A549 (cell line): ENCODE measurements at regions not wholly inside any gene's neighbourhood (a gene's known extent, or its start where the extent isn't known, plus 50 kb on each side); places are given as distances from the start of the nearest gene placed in this dataset.
"Not testable (repeated sequence)": the region's sequence is repeated elsewhere in the genome, so short reads cannot be mapped to it uniquely, and the experiment has no call there.

Experiments
- ATAC-seq, 2 experiments: fragments of 200-7000 bp in 1 of 2; fragments of >200 bp in 1 of 2; cut with Nextera tagmentation in 1 of 2; cut with Tn5 transposase in 1 of 2; 3 replicates each; pipeline versions ENCODE4 v1.8.0 to v1.9.1; 2018 to 2020; ENCODE audit warnings: mild to moderate bottlenecking in 1 of 2, moderate library complexity in 1 of 2
- CTCF ChIA-PET: fragments of 300-600 bp; sonication (Branson Sonifier 250); formaldehyde crosslinking; extraction: SDS; loops from one replicate; lab custom pipeline; 2021; ENCODE audit warnings: antibody characterized with exemption, inconsistent platforms; lab: Yijun Ruan, JAX
- POLR2A ChIA-PET: fragments of 350-600 bp; formaldehyde crosslinking; extraction: SDS; loops from one replicate; lab custom pipeline; 2021; ENCODE audit warnings: antibody characterized with exemption, inconsistent platforms; lab: Yijun Ruan, JAX
- DNase-seq, 2 experiments: peaks; one replicate each; pipeline versions ENCODE4 v3.0.0 to v3.0.0-alpha.2; 2011 to 2016; ENCODE audit warnings: low read depth in 1 of 2, low spot score in 1 of 2
- FAIRE-seq: peaks from 2 replicates; lab custom pipeline; 2011; peaks lifted over from hg19 to GRCh38; lab: Jason Lieb, UNC
- H3K27ac ChIP-seq, 2 experiments: fragments of >200 bp; sonication (Bioruptor Twin); formaldehyde crosslinking; 3 replicates each; pipeline ENCODE4 v1.5.1; 2016 to 2017
- H3K4me1 ChIP-seq: fragments of >200 bp; sonication (Bioruptor Twin); formaldehyde crosslinking; 3 replicates; pipeline ENCODE4 v1.6.1; 2016
- H3K4me2 ChIP-seq: fragments of >200 bp; sonication (Bioruptor Twin); formaldehyde crosslinking; 3 replicates; pipeline ENCODE4 v1.6.1; 2016
- H3K4me3 ChIP-seq: fragments of >200 bp; sonication (Bioruptor Twin); formaldehyde crosslinking; 3 replicates; pipeline ENCODE4 v1.5.1; 2016
- H3K9me3 ChIP-seq: fragments of >200 bp; sonication (Bioruptor Twin); formaldehyde crosslinking; 3 replicates; pipeline ENCODE4 v1.6.1; 2016
- EHF ChIP-seq: fragments of 250-450 bp; sonication (Bioruptor Pico); IDR thresholded peaks from 2 replicates; pipeline ENCODE4 v1.5.0; 2020; ENCODE audit warnings: mild to moderate bottlenecking
- HEYL ChIP-seq: fragments of 250-450 bp; sonication (Bioruptor Pico); IDR thresholded peaks from 2 replicates; pipeline ENCODE4 v1.8.0; 2021; ENCODE audit warnings: mild to moderate bottlenecking, moderate library complexity
- HOXB13 ChIP-seq: fragments of 250-450 bp; sonication (Bioruptor Pico); IDR thresholded peaks from 2 replicates; pipeline ENCODE4 v1.5.0; 2020; ENCODE audit warnings: low read depth, mild to moderate bottlenecking, moderate library complexity
- HOXB5 ChIP-seq: fragments of 250-450 bp; sonication (Bioruptor Pico); IDR thresholded peaks from 2 replicates; pipeline ENCODE4 v1.5.0; 2020; ENCODE audit warnings: mild to moderate bottlenecking, moderate library complexity
- JUNB ChIP-seq: fragments of >200 bp; sonication (Bioruptor Twin); formaldehyde crosslinking; IDR thresholded peaks from 2 replicates; pipeline ENCODE4 v1.6.1; 2016
- KDM1A ChIP-seq: fragments of 200-600 bp; sonication (generic); IDR thresholded peaks from 2 replicates; pipeline ENCODE4 v1.6.1; 2016; ENCODE audit warnings: low read depth, mild to moderate bottlenecking
- MAFK ChIP-seq: fragments of 450-650 bp; IDR thresholded peaks from 2 replicates; pipeline ENCODE4 v1.6.1; 2014; ENCODE audit not compliant: partially characterized antibody
- NPAS2 ChIP-seq: fragments of 250-450 bp; sonication (Bioruptor Pico); IDR thresholded peaks from 2 replicates; pipeline ENCODE4 v1.8.0; 2022; ENCODE audit warnings: mild to moderate bottlenecking, moderate library complexity, borderline replicate concordance
- RARB ChIP-seq: fragments of 250-450 bp; sonication (Bioruptor Pico); IDR thresholded peaks from 2 replicates; pipeline ENCODE4 v1.8.0; 2021; ENCODE audit warnings: mild to moderate bottlenecking, moderate library complexity
- RCOR1 ChIP-seq: fragments of 150-350 bp; IDR thresholded peaks from 2 replicates; pipeline ENCODE4 v1.6.1; 2014; ENCODE audit warnings: antibody characterized with exemption, low read length, low read depth
- ZNF302 ChIP-seq: fragments of 250-450 bp; sonication (Bioruptor Pico); IDR thresholded peaks from 2 replicates; pipeline ENCODE4 v1.9.0; 2021; ENCODE audit warnings: inconsistent platforms, mild to moderate bottlenecking, moderate library complexity
- WGBS: methylation state at CpG from one replicate; pipeline ENCODE4 v1.1.6; 2017; ENCODE audit errors: missing lambda C conversion rate; 5-methylcytosine and 5-hydroxymethylcytosine counted together
- TF ChIP-seq, protein P1 (sequence below): fragments of 250-450 bp; sonication (Bioruptor Pico); IDR thresholded peaks from 2 replicates; pipeline ENCODE4 v1.5.0; 2020; ENCODE audit warnings: low read depth, mild to moderate bottlenecking, moderate library complexity
- TF ChIP-seq, protein P2 (sequence below): fragments of >200 bp; sonication (Bioruptor Twin); formaldehyde crosslinking; IDR thresholded peaks from 2 replicates; pipeline ENCODE4 v1.6.1; 2016
- TF ChIP-seq, protein P3 (sequence below): fragments of >200 bp; sonication (Bioruptor Twin); formaldehyde crosslinking; IDR thresholded peaks from 3 replicates; pipeline ENCODE4 v1.5.1; 2016
- TF ChIP-seq, protein P4 (sequence below): fragments of 200-600 bp; sonication (generic); IDR thresholded peaks from 2 replicates; pipeline ENCODE4 v1.6.1; 2016; ENCODE audit warnings: antibody characterized with exemption, mild to moderate bottlenecking, moderate library complexity
- TF ChIP-seq, protein P5 (sequence below): IDR thresholded peaks from 2 replicates; pipeline ENCODE4 v1.6.1; 2012

DNA sequence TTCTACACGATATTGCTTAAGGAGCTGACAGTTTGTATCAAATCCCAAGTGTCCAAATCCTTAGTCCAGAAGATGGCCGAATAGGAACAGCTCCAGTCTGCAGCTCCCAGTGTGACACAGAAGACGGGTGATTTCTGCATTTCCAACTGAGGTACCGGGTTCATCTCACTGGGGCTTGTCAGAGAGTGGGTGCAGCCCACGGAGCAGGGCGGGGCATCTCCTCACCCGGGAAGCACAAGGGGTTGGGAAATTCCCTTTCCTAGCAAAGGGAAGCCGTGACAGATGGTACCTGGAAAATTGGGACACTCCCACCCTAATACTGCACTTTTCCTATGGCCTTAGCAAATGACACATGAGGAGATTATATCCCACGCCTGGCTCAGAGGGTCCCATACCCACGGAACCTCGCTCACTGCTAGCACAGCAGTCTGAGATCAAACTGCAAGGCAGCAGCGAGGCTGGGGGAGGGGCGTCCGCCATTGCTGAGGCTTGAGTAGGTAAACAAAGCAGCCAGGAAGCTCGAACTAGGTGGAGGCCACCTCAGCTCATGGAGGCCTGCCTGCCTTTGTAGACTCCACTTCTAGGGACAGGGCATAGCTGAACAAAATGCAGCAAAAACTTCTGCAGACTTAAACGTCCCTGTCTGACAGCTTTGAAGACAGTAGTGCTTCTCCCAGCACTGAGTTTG, 162.3 kb upstream of the MAP2 start:
- CTCF ChIA-PET, H3K9me3 ChIP-seq, FAIRE-seq, H3K4me1 ChIP-seq, H3K27ac ChIP-seq, ATAC-seq, H3K4me3 ChIP-seq, POLR2A ChIA-PET, DNase-seq: not testable (repeated sequence)
- WGBS = 13% methylated on average over 11 of the region's 16 CpGs
- H3K4me2 ChIP-seq = peak overlapping the region; percentile 30; the same call in 1 of the 3 replicates

DNA sequence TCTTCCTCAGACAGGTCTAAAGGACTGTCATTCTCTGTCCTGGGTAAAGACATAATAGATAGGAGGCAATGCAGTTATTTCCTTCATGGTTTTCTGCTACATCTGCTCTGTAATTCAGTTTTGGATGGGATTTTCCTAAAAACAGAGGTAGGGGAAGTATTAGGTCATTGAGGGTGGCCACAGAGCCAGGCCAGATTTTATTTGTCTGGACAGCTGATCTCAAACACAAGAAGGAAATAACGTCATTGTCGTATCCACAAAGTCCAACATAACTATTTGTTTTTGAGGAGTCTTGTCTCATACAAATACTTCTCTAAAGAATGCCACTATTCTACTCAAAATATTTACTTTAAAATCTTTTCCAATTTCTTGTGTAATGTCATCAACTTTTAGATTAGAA, 154.8 kb upstream of the MAP2 start:
- TF ChIP-seq RCOR1 = no peak
- no peak for TF ChIP-seq HEYL (CRISPR knock-in tag)
- no peak for TF ChIP-seq EHF (CRISPR knock-in tag)
- TF ChIP-seq HOXB5 (CRISPR knock-in tag) = no peak
- no peak for TF ChIP-seq NPAS2 (CRISPR knock-in tag)
- no peak for TF ChIP-seq HOXB13 (CRISPR knock-in tag)
- TF ChIP-seq, protein P1, sequence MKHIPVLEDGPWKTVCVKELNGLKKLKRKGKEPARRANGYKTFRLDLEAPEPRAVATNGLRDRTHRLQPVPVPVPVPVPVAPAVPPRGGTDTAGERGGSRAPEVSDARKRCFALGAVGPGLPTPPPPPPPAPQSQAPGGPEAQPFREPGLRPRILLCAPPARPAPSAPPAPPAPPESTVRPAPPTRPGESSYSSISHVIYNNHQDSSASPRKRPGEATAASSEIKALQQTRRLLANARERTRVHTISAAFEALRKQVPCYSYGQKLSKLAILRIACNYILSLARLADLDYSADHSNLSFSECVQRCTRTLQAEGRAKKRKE = no peak
- no peak for TF ChIP-seq JUNB
- TF ChIP-seq KDM1A = no peak
- TF ChIP-seq ZNF302 = no peak
- no peak for TF ChIP-seq MAFK
- TF ChIP-seq, protein P2, sequence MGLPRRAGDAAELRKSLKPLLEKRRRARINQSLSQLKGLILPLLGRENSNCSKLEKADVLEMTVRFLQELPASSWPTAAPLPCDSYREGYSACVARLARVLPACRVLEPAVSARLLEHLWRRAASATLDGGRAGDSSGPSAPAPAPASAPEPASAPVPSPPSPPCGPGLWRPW = no peak
- TF ChIP-seq, protein P3, sequence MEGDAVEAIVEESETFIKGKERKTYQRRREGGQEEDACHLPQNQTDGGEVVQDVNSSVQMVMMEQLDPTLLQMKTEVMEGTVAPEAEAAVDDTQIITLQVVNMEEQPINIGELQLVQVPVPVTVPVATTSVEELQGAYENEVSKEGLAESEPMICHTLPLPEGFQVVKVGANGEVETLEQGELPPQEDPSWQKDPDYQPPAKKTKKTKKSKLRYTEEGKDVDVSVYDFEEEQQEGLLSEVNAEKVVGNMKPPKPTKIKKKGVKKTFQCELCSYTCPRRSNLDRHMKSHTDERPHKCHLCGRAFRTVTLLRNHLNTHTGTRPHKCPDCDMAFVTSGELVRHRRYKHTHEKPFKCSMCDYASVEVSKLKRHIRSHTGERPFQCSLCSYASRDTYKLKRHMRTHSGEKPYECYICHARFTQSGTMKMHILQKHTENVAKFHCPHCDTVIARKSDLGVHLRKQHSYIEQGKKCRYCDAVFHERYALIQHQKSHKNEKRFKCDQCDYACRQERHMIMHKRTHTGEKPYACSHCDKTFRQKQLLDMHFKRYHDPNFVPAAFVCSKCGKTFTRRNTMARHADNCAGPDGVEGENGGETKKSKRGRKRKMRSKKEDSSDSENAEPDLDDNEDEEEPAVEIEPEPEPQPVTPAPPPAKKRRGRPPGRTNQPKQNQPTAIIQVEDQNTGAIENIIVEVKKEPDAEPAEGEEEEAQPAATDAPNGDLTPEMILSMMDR = no peak
- TF ChIP-seq, protein P4, sequence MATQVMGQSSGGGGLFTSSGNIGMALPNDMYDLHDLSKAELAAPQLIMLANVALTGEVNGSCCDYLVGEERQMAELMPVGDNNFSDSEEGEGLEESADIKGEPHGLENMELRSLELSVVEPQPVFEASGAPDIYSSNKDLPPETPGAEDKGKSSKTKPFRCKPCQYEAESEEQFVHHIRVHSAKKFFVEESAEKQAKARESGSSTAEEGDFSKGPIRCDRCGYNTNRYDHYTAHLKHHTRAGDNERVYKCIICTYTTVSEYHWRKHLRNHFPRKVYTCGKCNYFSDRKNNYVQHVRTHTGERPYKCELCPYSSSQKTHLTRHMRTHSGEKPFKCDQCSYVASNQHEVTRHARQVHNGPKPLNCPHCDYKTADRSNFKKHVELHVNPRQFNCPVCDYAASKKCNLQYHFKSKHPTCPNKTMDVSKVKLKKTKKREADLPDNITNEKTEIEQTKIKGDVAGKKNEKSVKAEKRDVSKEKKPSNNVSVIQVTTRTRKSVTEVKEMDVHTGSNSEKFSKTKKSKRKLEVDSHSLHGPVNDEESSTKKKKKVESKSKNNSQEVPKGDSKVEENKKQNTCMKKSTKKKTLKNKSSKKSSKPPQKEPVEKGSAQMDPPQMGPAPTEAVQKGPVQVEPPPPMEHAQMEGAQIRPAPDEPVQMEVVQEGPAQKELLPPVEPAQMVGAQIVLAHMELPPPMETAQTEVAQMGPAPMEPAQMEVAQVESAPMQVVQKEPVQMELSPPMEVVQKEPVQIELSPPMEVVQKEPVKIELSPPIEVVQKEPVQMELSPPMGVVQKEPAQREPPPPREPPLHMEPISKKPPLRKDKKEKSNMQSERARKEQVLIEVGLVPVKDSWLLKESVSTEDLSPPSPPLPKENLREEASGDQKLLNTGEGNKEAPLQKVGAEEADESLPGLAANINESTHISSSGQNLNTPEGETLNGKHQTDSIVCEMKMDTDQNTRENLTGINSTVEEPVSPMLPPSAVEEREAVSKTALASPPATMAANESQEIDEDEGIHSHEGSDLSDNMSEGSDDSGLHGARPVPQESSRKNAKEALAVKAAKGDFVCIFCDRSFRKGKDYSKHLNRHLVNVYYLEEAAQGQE = no peak
- TF ChIP-seq, protein P5, sequence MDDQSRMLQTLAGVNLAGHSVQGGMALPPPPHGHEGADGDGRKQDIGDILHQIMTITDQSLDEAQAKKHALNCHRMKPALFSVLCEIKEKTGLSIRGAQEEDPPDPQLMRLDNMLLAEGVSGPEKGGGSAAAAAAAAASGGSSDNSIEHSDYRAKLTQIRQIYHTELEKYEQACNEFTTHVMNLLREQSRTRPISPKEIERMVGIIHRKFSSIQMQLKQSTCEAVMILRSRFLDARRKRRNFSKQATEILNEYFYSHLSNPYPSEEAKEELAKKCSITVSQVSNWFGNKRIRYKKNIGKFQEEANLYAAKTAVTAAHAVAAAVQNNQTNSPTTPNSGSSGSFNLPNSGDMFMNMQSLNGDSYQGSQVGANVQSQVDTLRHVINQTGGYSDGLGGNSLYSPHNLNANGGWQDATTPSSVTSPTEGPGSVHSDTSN = no peak
- no peak for TF ChIP-seq RARB (CRISPR knock-in tag)
- no peaks in the 10 kb centered on the region for H3K9me3 ChIP-seq
- H3K4me3 ChIP-seq = no peak overlapping the region
- DNase-seq (no peak), FAIRE-seq (no peak), ATAC-seq (no peak)
- CTCF ChIA-PET = no interaction called here
- H3K4me1 ChIP-seq = no peaks in the 10 kb centered on the region
- WGBS = 58% methylated on average over 2 of the region's 2 CpGs
- POLR2A ChIA-PET = no interaction called here
- H3K27ac ChIP-seq = no peak overlapping the region
- no peak overlapping the region for H3K4me2 ChIP-seq
